Sigmoid colon (tissue), 6 donors: ENCODE measurements at regions not wholly inside any gene's neighbourhood (a gene's known extent, or its start where the extent isn't known, plus 50 kb on each side); places are given as distances from the start of the nearest gene placed in this dataset.

Experiments
- DNase-seq: peaks from one replicate; pipeline ENCODE4 v3.0.0-alpha.2; 2019
- H3K27ac ChIP-seq, 4 donors: fragments of 200-600 bp; sonication (generic); one replicate each; pipeline ENCODE4 v1.5.1; 2016 to 2019; ENCODE audit warnings: mild to moderate bottlenecking in 1 of 4
- H3K27me3 ChIP-seq, 3 donors: fragments of 200-600 bp; sonication (generic); one replicate each; pipeline ENCODE4 v1.5.1; 2019; ENCODE audit warnings: mild to moderate bottlenecking in 1 of 3
- H3K36me3 ChIP-seq, 4 donors: fragments of 200-600 bp; sonication (generic); one replicate each; pipeline ENCODE4 v1.5.1; 2016 to 2019
- H3K4me1 ChIP-seq, 4 donors: fragments of 200-600 bp; sonication (generic); one replicate each; pipeline ENCODE4 v1.5.1; 2017 to 2019
- H3K4me3 ChIP-seq, 4 donors: fragments of 200-600 bp; sonication (generic); one replicate each; pipeline ENCODE4 v1.5.1; 2017 to 2019; ENCODE audit warnings: mild to moderate bottlenecking in 2 of 4, moderate library complexity in 1 of 4
- H3K9me3 ChIP-seq, 4 donors: fragments of 200-600 bp in 3 of 4; sonication (generic) in 3 of 4; one replicate each; pipeline versions ENCODE4 v1.5.1 to v1.6.1; 2013 to 2019
- CTCF ChIP-seq, 4 experiments: fragments of 450-650 bp in 3 of 4; fragments of 200-600 bp in 1 of 4; IDR thresholded peaks; one replicate each; pipeline ENCODE4 v1.5.1; 2016 to 2019; ENCODE audit warnings: antibody characterized with exemption in 4 of 4, mild to moderate bottlenecking in 3 of 4, moderate library complexity in 2 of 4
- EP300 ChIP-seq, 4 donors: sonication (generic); formaldehyde crosslinking; IDR thresholded peaks; one replicate each; pipeline ENCODE4 v1.6.1; 2017; ENCODE audit warnings: antibody characterized with exemption in 4 of 4
- POLR2A ChIP-seq, 2 donors: fragments of 450-650 bp; IDR thresholded peaks; one replicate each; pipeline ENCODE4 v1.6.1; 2016; ENCODE audit warnings: antibody characterized with exemption in 2 of 2, mild to moderate bottlenecking in 2 of 2, moderate library complexity in 2 of 2
- POLR2AphosphoS5 ChIP-seq, 4 donors: sonication (generic); formaldehyde crosslinking; IDR thresholded peaks; one replicate each; pipeline ENCODE4 v1.6.1; 2017; ENCODE audit warnings: antibody characterized with exemption in 4 of 4
- WGBS, 2 donors: extraction: QIAGEN DNeasy Blood & Tissue Kit; methylation state at CpG; one replicate each; pipeline ENCODE4 v1.1.7; 2013; 5-methylcytosine and 5-hydroxymethylcytosine counted together
- intact Hi-C: fragments of 100-400 bp; cut with DNase I; formaldehyde crosslinking; loops from one replicate; pipeline ENCODE4 v1.15.1; 2023
- donor health status: healthy with polysubstance abuse.
- donor health status: healthy.

GRCh38 chr7:30223896-30224295 is 60.5 kb upstream of the ZNRF2 start:
- Histone ChIP-seq H3K36me3 (no peaks in the 10 kb centered on the region), H3K9me3 (peaks cover 0 to 6% (median 0%) of the 10 kb centered on the region in 4 donors), H3K4me3 (no peak overlapping the region), H3K4me1 (peaks cover 0 to 17% (median 14%) of the 10 kb centered on the region in 4 donors), H3K27ac (no peak overlapping the region), H3K27me3 (no peaks in the 10 kb centered on the region)
- 92 to 98% methylated on average over 2 of the region's 2 CpGs for WGBS, 2 donors
- intact Hi-C loops: no loop called here
- no peak for DNase-seq
- no peak for TF ChIP-seq EP300 (IDR thresholded peaks at IDR 0.05)
- TF ChIP-seq POLR2A (IDR thresholded peaks at IDR 0.05): no peak
- TF ChIP-seq CTCF (IDR thresholded peaks at IDR 0.05): no peak

DNA sequence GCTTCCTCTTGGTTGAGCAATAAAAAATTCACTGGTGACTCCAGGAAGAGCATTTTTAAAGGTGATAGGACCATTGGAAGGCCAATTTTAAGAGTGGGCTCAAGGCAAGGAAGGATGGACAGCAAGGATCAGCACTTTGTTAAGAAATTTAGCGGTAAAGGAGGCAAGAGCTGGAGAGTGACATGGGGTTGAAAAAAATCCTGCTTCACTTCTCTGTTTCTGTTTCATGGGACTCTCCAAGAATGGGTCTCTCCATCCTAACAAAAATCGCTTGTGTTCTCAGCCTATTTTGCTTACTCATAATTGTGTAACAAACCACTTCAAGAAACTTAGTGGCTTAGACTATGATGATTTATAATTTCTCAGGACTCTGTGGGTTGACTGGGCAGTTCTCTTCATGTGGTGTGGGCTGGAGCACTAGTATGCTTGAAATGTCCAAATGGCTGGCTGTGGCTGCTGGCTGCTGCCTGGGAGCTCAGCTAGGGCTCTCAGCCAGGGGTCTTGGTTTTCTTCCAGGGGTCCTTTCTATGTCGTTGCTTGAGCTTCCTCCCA is 59.8 kb upstream of the ZNRF2 start:
- intact Hi-C loops: no loop called here
- no peak for TF ChIP-seq EP300 (IDR thresholded peaks at IDR 0.05)
- no peak for TF ChIP-seq POLR2A (IDR thresholded peaks at IDR 0.05)
- TF ChIP-seq CTCF (IDR thresholded peaks at IDR 0.05): no peak
- no peak for TF ChIP-seq POLR2AphosphoS5 (IDR thresholded peaks at IDR 0.05)
- H3K27ac ChIP-seq: peak overlapping the region in 1 of 4 donors; percentile 72
- no peaks in the 10 kb centered on the region for H3K27me3 ChIP-seq
- peaks cover 0 to 3% (median 0%) of the 10 kb centered on the region in 4 donors for H3K9me3 ChIP-seq
- WGBS, 2 donors: 71 to 84% methylated on average over 3 of the region's 3 CpGs
- no peak overlapping the region for H3K4me3 ChIP-seq
- no peak for DNase-seq
- H3K36me3 ChIP-seq: no peaks in the 10 kb centered on the region
- H3K4me1 ChIP-seq: peaks cover 0 to 17% (median 14%) of the 10 kb centered on the region in 4 donors

- WGBS, 2 donors: 14 to 40% methylated on average over 7 of the region's 7 CpGs
- intact Hi-C loops: no loop called here
- Histone ChIP-seq H3K9me3 (no peaks in the 10 kb centered on the region), H3K4me3 (no peak overlapping the region), H3K4me1 (peaks cover 0 to 17% (median 14%) of the 10 kb centered on the region in 4 donors), H3K27ac (peak overlapping the region; percentile 61 to 72 (median 67)), H3K36me3 (no peaks in the 10 kb centered on the region), H3K27me3 (no peaks in the 10 kb centered on the region)
- peak; percentile 83 for DNase-seq
- TF ChIP-seq CTCF (IDR thresholded peaks at IDR 0.05) (no peak), POLR2A (IDR thresholded peaks at IDR 0.05) (no peak), EP300 (IDR thresholded peaks at IDR 0.05) (no peak), POLR2AphosphoS5 (IDR thresholded peaks at IDR 0.05) (no peak)
Measured at GRCh38 chr7:30225863-30226613, 58.4 kb upstream of the ZNRF2 start.

- WGBS, 2 donors: 28 to 68% methylated on average over 12 of the region's 12 CpGs
- Histone ChIP-seq H3K4me1 (peaks cover 0 to 17% (median 14%) of the 10 kb centered on the region in 4 donors), H3K36me3 (no peaks in the 10 kb centered on the region), H3K4me3 (no peak overlapping the region), H3K27me3 (no peaks in the 10 kb centered on the region), H3K27ac (peak overlapping the region; percentile 61 to 72 (median 67)), H3K9me3 (no peaks in the 10 kb centered on the region)
- DNase-seq: no peak
- intact Hi-C loops: no loop called here
- TF ChIP-seq CTCF (IDR thresholded peaks at IDR 0.05) (no peak), POLR2A (IDR thresholded peaks at IDR 0.05) (no peak), POLR2AphosphoS5 (IDR thresholded peaks at IDR 0.05) (no peak), EP300 (IDR thresholded peaks at IDR 0.05) (no peak)
Measured at GRCh38 chr7:30226614-30227268, 57.7 kb upstream of the ZNRF2 start.
